K562 (cell line): ENCODE measurements at regions not wholly inside any gene's neighbourhood (a gene's known extent, or its start where the extent isn't known, plus 50 kb on each side); places are given as distances from the start of the nearest gene placed in this dataset.

Experiments
- ATAC-seq: fragments of 200-7000 bp; cut with Tn5 transposase; 3 replicates; pipeline ENCODE4 v1.9.1; 2020; ENCODE audit warnings: moderate library complexity
- BruUV-seq: library from RNA; stranded (reverse); fragments of 400-500 nt; replicated peaks from 2 replicates; lab custom pipeline; 2021; lab: Mats Ljungman, UMichigan
- CTCF ChIA-PET: fragments of 300-600 bp; formaldehyde crosslinking; extraction: SDS; loops from one replicate; lab custom pipeline; 2021; ENCODE audit warnings: low intra/inter-chr PET ratio; lab: Yijun Ruan, JAX
- POLR2A ChIA-PET: fragments of 300-600, 350-650 bp; sonication (Branson Sonifier 250); formaldehyde crosslinking; extraction: SDS; loops from one replicate; lab custom pipeline; 2021; ENCODE audit warnings: antibody characterized with exemption, inconsistent platforms; lab: Yijun Ruan, JAX
- DNase-seq, 4 experiments: peaks; one replicate each; pipeline versions ENCODE4 v3.0.0 to v3.0.0-alpha.2; 2011 to 2018; ENCODE audit warnings: low spot score in 3 of 4, mixed read lengths in 3 of 4; ENCODE audit errors: extremely low read depth in 1 of 4
- FAIRE-seq: peaks from 2 replicates; lab custom pipeline; 2011; peaks lifted over from hg19 to GRCh38; lab: Jason Lieb, UNC
- H2AFZ ChIP-seq: 2 replicates; pipeline ENCODE4 v1.6.0; 2011; ENCODE audit warnings: low read depth, low read length, control low read depth, inconsistent platforms
- H3K27ac ChIP-seq: fragments of 200-600 bp; 3 replicates; pipeline ENCODE4 v1.8.0; 2011; ENCODE audit warnings: low read depth, mild to moderate bottlenecking, control low read depth, inconsistent platforms, low read length, moderate library complexity, mixed read lengths; ENCODE audit errors: extremely low read depth
- H3K27me3 ChIP-seq, 2 experiments: fragments of 300-600 bp in 1 of 2; 2 replicates in 1 of 2; 3 replicates in 1 of 2; pipeline versions ENCODE4 v1.6.0 to v1.8.0; 2011; ENCODE audit warnings: inconsistent platforms in 2 of 2, low read length in 2 of 2, mild to moderate bottlenecking in 1 of 2, mixed read lengths in 1 of 2, moderate library complexity in 1 of 2; ENCODE audit not compliant: control insufficient read depth in 2 of 2, insufficient read depth in 2 of 2
- H3K36me3 ChIP-seq: fragments of 300-600 bp; 3 replicates; pipeline ENCODE4 v1.8.0; 2011; ENCODE audit warnings: mild to moderate bottlenecking, low read length, inconsistent platforms; ENCODE audit not compliant: control insufficient read depth, insufficient read depth
- H3K4me1 ChIP-seq, 2 experiments: fragments of 200-600 bp in 1 of 2; replicated peaks in 1 of 2; 2 replicates in 1 of 2; 3 replicates in 1 of 2; pipeline versions ENCODE4 v1.5.1 to v1.8.0; 2011; ENCODE audit warnings: inconsistent platforms in 2 of 2, low read length in 2 of 2, mild to moderate bottlenecking in 1 of 2, mixed read lengths in 1 of 2, moderate library complexity in 1 of 2; ENCODE audit not compliant: control insufficient read depth in 2 of 2, insufficient read depth in 2 of 2
- H3K4me2 ChIP-seq: 2 replicates; pipeline ENCODE4 v1.6.1; 2011; ENCODE audit warnings: low read length, control low read depth, inconsistent platforms, mixed read lengths; ENCODE audit not compliant: insufficient read depth
- H3K4me3 ChIP-seq: fragments of 200-600 bp; sonication (generic), shearing (Covaris generic); 2 replicates; pipeline ENCODE4 v1.5.1; 2016; ENCODE audit warnings: control low read depth, inconsistent platforms
- H3K79me2 ChIP-seq: fragments of 200-600 bp; 3 replicates; pipeline ENCODE4 v1.8.0; 2011; ENCODE audit warnings: low read length, inconsistent platforms; ENCODE audit not compliant: control insufficient read depth, insufficient read depth
- H3K9ac ChIP-seq, 2 experiments: 2 replicates each; pipeline versions ENCODE4 v1.6.0 to v1.6.1; 2011; ENCODE audit warnings: low read depth in 2 of 2, low read length in 2 of 2, control low read depth in 1 of 2, inconsistent platforms in 1 of 2, mild to moderate bottlenecking in 1 of 2, mixed read lengths in 1 of 2; ENCODE audit not compliant: insufficient read depth in 1 of 2
- H3K9me1 ChIP-seq: one replicate; pipeline ENCODE4 v1.6.0; 2011; ENCODE audit warnings: inconsistent platforms, mild to moderate bottlenecking, low read length, moderate library complexity; ENCODE audit not compliant: control insufficient read depth, insufficient read depth
- H3K9me3 ChIP-seq: replicated peaks from 2 replicates; pipeline ENCODE4 v1.5.1; 2011; ENCODE audit warnings: low read depth, low read length, inconsistent platforms; ENCODE audit not compliant: control insufficient read depth, insufficient read depth
- H4K20me1 ChIP-seq: replicated peaks from 2 replicates; pipeline ENCODE4 v1.6.1; 2011; ENCODE audit warnings: low read length, inconsistent platforms, mixed read lengths; ENCODE audit not compliant: control insufficient read depth, insufficient read depth
- HDAC3 ChIP-seq: fragments of 450-650 bp; IDR thresholded peaks from 2 replicates; pipeline ENCODE4 v1.6.1; 2018; ENCODE audit warnings: borderline replicate concordance, mild to moderate bottlenecking, moderate library complexity; ENCODE audit not compliant: partially characterized antibody
- HNRNPUL1 ChIP-seq: fragments of 200-400 bp; formaldehyde crosslinking; IDR thresholded peaks from 2 replicates; pipeline ENCODE4 v1.6.1; 2017; ENCODE audit warnings: low read length
- MNT ChIP-seq, 2 experiments: fragments of 450-650 bp; conservative IDR thresholded peaks; 2 replicates each; pipeline ENCODE4 v1.6.1; 2017; ENCODE audit warnings: mild to moderate bottlenecking in 2 of 2, moderate library complexity in 2 of 2
- NFIC ChIP-seq: fragments of 450-650 bp; IDR thresholded peaks from 2 replicates; pipeline ENCODE4 v1.6.1; 2017; ENCODE audit warnings: mild to moderate bottlenecking, inconsistent platforms
- TAF9B ChIP-seq: fragments of 450-650 bp; IDR thresholded peaks from 2 replicates; pipeline ENCODE4 v1.6.1; 2018; ENCODE audit warnings: mild to moderate bottlenecking; ENCODE audit not compliant: partially characterized antibody
- TEAD1 ChIP-seq, 2 experiments: fragments of 450-650 bp in 1 of 2; sonication (generic) in 1 of 2; formaldehyde crosslinking; IDR thresholded peaks; 2 replicates each; pipeline versions ENCODE4 v1.4.0 to v1.8.0; 2020 to 2022; ENCODE audit warnings: mild to moderate bottlenecking in 2 of 2, missing genetic modification reagents in 1 of 2
- THRA ChIP-seq: fragments of 450-650 bp; IDR thresholded peaks from 2 replicates; pipeline ENCODE4 v1.6.1; 2017; ENCODE audit warnings: mild to moderate bottlenecking, moderate library complexity
- WGBS: fragments of 100-300 bp; shearing (Covaris generic); methylation state at CpG from one replicate; pipeline ENCODE4 v1.1.6; 2016; ENCODE audit warnings: low coverage, mixed read lengths; ENCODE audit not compliant: insufficient coverage; ENCODE audit errors: missing lambda C conversion rate; 5-methylcytosine and 5-hydroxymethylcytosine counted together
- in situ Hi-C: fragments of 300-500 bp; cut with MboI; formaldehyde crosslinking; loops from 4 replicates; pipeline ENCODE4 v1.15.0; 2018; ENCODE audit warnings: inconsistent platforms, mixed read lengths
- intact Hi-C: fragments of 100-400 bp; cut with micrococcal nuclease; formaldehyde crosslinking; loops from 2 replicates; pipeline ENCODE4 v1.14.2; 2022

DNA sequence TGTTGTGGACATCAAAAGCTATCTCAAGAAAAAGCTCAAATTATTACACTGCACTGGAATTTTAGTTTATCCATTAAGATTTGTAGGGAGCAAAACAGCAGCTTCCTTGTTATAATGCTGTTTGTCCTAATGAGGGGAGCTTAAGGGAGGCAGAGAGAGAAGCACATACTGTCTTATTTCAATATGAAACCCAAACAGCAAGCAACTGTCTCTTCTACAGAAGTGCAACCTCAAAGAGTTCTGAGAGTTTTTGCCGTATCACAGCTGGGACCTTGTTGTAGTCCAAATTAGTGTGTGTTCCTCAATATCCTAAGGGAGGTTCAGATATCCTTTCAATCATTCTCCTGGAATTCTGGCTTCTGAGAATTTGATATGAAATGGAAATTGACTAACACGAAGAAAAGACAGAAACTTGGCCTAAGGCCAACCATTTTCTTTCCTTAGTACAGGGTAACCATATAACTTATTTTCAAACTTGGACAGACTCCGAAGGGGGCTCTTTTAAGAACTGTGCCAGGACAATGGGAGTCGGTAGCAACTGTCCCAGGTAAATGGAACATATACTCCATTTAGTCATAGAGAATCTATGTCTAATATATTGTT, 149.3 kb upstream of the CCN2 start:
- Histone ChIP-seq H3K4me2 (no peak overlapping the region), H3K27ac (no peak overlapping the region), H3K36me3 (no peaks in the 10 kb centered on the region), H3K27me3 (no peaks in the 10 kb centered on the region), H3K4me3 (no peak overlapping the region), H3K9ac (no peak overlapping the region), H4K20me1 (no peaks in the 10 kb centered on the region), H2AFZ (no peak overlapping the region), H3K9me3 (peaks cover 4% of the 10 kb centered on the region), H3K79me2 (no peaks in the 10 kb centered on the region), H3K4me1 (no peaks in the 10 kb centered on the region)
- in situ Hi-C loops (no loop called here), intact Hi-C loops (no loop called here)
- POLR2A ChIA-PET, result no interaction called here
- FAIRE-seq, result no peak
- WGBS, result 4% methylated on average over 4 of the region's 4 CpGs
- TF ChIP-seq NFIC (peak; percentile 47; the same call in 1 of the 2 replicates), THRA (no peak)
- TF ChIP-seq, all 486 proteins: peak for 1
- DNase-seq (no peak), ATAC-seq (no peak)
- CTCF ChIA-PET, result no interaction called here
- no peaks in the 10 kb centered on the region for H3K9me1 ChIP-seq
- BruUV-seq, result no TSS peak

DNA sequence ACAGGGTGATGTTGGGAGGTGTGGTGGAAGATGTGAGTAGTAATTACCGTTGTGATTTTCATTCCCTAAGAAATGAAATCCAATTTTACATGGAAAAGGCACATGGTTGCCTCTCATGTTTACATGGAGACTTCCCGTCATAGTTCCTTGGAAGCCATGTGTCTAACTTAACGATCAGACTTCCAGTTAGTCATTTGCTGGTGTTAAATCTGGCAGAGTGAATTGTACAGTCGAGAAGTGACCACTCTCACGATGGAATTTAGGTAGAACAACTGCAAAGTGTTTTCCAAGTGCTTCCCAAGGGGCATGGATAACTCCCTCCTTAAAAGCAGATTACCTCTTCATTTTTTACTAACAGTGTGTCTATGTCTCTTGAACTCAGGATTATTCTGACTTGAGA, 145.8 kb upstream of the CCN2 start:
- TF ChIP-seq TEAD1 (CRISPR knock-in tag; IDR thresholded peaks at IDR 0.05), result no peak
- TF ChIP-seq MNT (conservative IDR thresholded peaks at IDR 0.05), result no peak
- no peak for TF ChIP-seq TAF9B
- TF ChIP-seq HNRNPUL1, result no peak
- TF ChIP-seq HDAC3, result no peak
- Histone ChIP-seq H3K9me1 (no peaks in the 10 kb centered on the region), H3K36me3 (no peaks in the 10 kb centered on the region), H3K4me3 (no peak overlapping the region), H3K27me3 (no peaks in the 10 kb centered on the region), H3K4me1 (no peaks in the 10 kb centered on the region), H3K9ac (no peak overlapping the region), H3K27ac (no peak overlapping the region), H3K9me3 (peaks cover 4% of the 10 kb centered on the region), H3K4me2 (no peak overlapping the region), H4K20me1 (no peaks in the 10 kb centered on the region), H2AFZ (no peak overlapping the region), H3K79me2 (no peaks in the 10 kb centered on the region)
- in situ Hi-C loops (no loop called here), intact Hi-C loops (no loop called here)
- ChIA-PET POLR2A (no interaction called here), CTCF (no interaction called here)
- 1% methylated on average over 5 of the region's 5 CpGs for WGBS
- FAIRE-seq (no peak), ATAC-seq (no peak), DNase-seq (no peak)
- no TSS peak for BruUV-seq
